Esophagus squamous epithelium (tissue), 4 donors: ENCODE measurements at regions not wholly inside any gene's neighbourhood (a gene's known extent, or its start where the extent isn't known, plus 50 kb on each side); places are given as distances from the start of the nearest gene placed in this dataset.

Source experiments
- POLR2A ChIP-seq, 4 donors: fragments of 450-650 bp; IDR thresholded peaks; one replicate each; pipeline ENCODE4 v1.6.1; 2017; ENCODE audit warnings: antibody characterized with exemption in 4 of 4, mild to moderate bottlenecking in 4 of 4, moderate library complexity in 3 of 4
- TF ChIP-seq, protein P1 (sequence below), 6 experiments: fragments of 450-650 bp in 4 of 6; fragments of 200-600 bp in 2 of 6; sonication (generic) in 2 of 6; IDR thresholded peaks; one replicate each; pipeline ENCODE4 v1.5.1; 2016 to 2019; ENCODE audit warnings: antibody characterized with exemption in 6 of 6, mild to moderate bottlenecking in 4 of 6, moderate library complexity in 4 of 6

DNA sequence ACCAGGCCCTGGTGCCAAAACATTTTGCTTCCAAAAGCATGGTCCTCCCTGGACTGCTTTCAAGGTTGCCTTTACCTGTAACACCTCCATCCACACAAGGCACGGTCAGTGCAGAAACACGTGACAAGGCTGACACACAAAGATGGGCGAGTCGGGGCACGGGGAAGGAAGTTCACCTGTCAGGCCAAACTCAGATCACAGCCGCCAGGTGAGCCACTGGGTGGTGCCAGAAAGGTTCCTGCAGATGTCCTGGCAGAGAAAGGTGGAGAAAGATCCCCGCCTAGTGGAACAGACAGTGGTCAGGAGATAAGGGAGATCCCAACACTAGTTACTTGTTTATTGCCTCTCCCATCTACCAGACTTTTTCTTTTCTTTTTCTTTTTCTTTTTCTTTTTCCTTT is 155.3 kb downstream of the AIPL1 start:
- no peak for TF ChIP-seq POLR2A (IDR thresholded peaks at IDR 0.05)
- TF ChIP-seq, protein P1, sequence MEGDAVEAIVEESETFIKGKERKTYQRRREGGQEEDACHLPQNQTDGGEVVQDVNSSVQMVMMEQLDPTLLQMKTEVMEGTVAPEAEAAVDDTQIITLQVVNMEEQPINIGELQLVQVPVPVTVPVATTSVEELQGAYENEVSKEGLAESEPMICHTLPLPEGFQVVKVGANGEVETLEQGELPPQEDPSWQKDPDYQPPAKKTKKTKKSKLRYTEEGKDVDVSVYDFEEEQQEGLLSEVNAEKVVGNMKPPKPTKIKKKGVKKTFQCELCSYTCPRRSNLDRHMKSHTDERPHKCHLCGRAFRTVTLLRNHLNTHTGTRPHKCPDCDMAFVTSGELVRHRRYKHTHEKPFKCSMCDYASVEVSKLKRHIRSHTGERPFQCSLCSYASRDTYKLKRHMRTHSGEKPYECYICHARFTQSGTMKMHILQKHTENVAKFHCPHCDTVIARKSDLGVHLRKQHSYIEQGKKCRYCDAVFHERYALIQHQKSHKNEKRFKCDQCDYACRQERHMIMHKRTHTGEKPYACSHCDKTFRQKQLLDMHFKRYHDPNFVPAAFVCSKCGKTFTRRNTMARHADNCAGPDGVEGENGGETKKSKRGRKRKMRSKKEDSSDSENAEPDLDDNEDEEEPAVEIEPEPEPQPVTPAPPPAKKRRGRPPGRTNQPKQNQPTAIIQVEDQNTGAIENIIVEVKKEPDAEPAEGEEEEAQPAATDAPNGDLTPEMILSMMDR (IDR thresholded peaks at IDR 0.05) = peak in 4 of 6 experiments; percentile 16 to 58 (median 36)
